GM12878 (cell line): ENCODE measurements at regions not wholly inside any gene's neighbourhood (a gene's known extent, or its start where the extent isn't known, plus 50 kb on each side); places are given as distances from the start of the nearest gene placed in this dataset.

Experiments used
- ATF3 ChIP-seq: IDR thresholded peaks from 2 replicates; pipeline ENCODE4 v1.6.1; 2011; ENCODE audit warnings: low read depth, mild to moderate bottlenecking, low read length, moderate library complexity, borderline replicate concordance; ENCODE audit errors: extremely low read depth
- CBX5 ChIP-seq: sonication (generic); IDR thresholded peaks from 2 replicates; pipeline ENCODE4 v1.6.1; 2016; ENCODE audit warnings: low read depth, moderate library complexity, mild to moderate bottlenecking, inconsistent platforms
- CTCF ChIP-seq, 3 experiments: IDR thresholded peaks in 2 of 3; conservative IDR thresholded peaks in 1 of 3; 2 replicates each; pipeline ENCODE4 v1.5.1; 2011; ENCODE audit warnings: low read depth in 3 of 3, low read length in 3 of 3, mild to moderate bottlenecking in 3 of 3, control low read depth in 2 of 3, moderate library complexity in 2 of 3, inconsistent platforms in 1 of 3, mixed read lengths in 1 of 3; ENCODE audit not compliant: control insufficient read depth in 2 of 3, insufficient read depth in 1 of 3; ENCODE audit errors: extremely low read depth in 1 of 3
- EZH2 ChIP-seq: IDR thresholded peaks from 2 replicates; pipeline ENCODE4 v1.6.1; 2012; ENCODE audit warnings: low read depth, mild to moderate bottlenecking, control low read depth, inconsistent platforms, low read length, borderline replicate concordance; ENCODE audit not compliant: control insufficient read depth
- MXI1 ChIP-seq: fragments of 150-350 bp; IDR thresholded peaks from 2 replicates; pipeline ENCODE4 v1.6.1; 2011; ENCODE audit warnings: low read depth, mild to moderate bottlenecking, inconsistent platforms, low read length, improper control_type of control experiment
- POLR2AphosphoS5 ChIP-seq: IDR thresholded peaks from 2 replicates; pipeline ENCODE4 v1.6.1; 2011; ENCODE audit warnings: mild to moderate bottlenecking, low read length, inconsistent platforms
- RAD21 ChIP-seq: IDR thresholded peaks from 2 replicates; pipeline ENCODE4 v1.6.1; 2011; ENCODE audit warnings: mild to moderate bottlenecking, low read depth, low read length, moderate library complexity; ENCODE audit not compliant: insufficient read depth
- RAD51 ChIP-seq: fragments of 450-650 bp; IDR thresholded peaks from 2 replicates; pipeline ENCODE4 v1.6.1; 2016; ENCODE audit warnings: moderate library complexity, mild to moderate bottlenecking, inconsistent platforms
- SREBF2 ChIP-seq: IDR thresholded peaks from 2 replicates; pipeline ENCODE4 v1.6.1; 2012; ENCODE audit warnings: mild to moderate bottlenecking, low read length
- SRF ChIP-seq, 2 experiments: IDR thresholded peaks; 2 replicates each; pipeline ENCODE4 v1.6.1; 2011; ENCODE audit warnings: low read depth in 2 of 2, low read length in 2 of 2, mild to moderate bottlenecking in 1 of 2, moderate library complexity in 1 of 2
- TCF12 ChIP-seq: IDR thresholded peaks from 2 replicates; pipeline ENCODE4 v1.6.1; 2011; ENCODE audit warnings: low read depth, mild to moderate bottlenecking, low read length
- YY1 ChIP-seq: IDR thresholded peaks from 2 replicates; pipeline ENCODE4 v1.6.1; 2011; ENCODE audit warnings: low read depth, mild to moderate bottlenecking, low read length
- ZNF24 ChIP-seq: fragments of 450-650 bp; IDR thresholded peaks from 2 replicates; pipeline ENCODE4 v1.6.1; 2017; ENCODE audit warnings: antibody characterized with exemption, mild to moderate bottlenecking
- ZNF274 ChIP-seq: IDR thresholded peaks from one replicate; pipeline ENCODE4 v1.8.0; 2011; ENCODE audit not compliant: insufficient read length, insufficient read depth

- TF ChIP-seq CTCF (IDR thresholded peaks at IDR 0.05 in 2 of 3, conservative IDR thresholded peaks at IDR 0.05 in 1 of 3; ENCODE audit: control insufficient read depth in 2 of 3, extremely low read depth in 1 of 3, insufficient read depth in 1 of 3, low read depth in 3 of 3, low read length in 3 of 3) (no peak), POLR2AphosphoS5 (no peak), MXI1 (no peak), RAD21 (no peak), SREBF2 (no peak), ZNF24 (no peak), TCF12 (no peak), YY1 (no peak), CBX5 (no peak), EZH2 (no peak), SRF (IDR thresholded peaks at IDR 0.05; ENCODE audit: low read depth in 2 of 2, low read length in 2 of 2) (no peak), ATF3 (no peak), ZNF274 (no peak), RAD51 (no peak)
Measured at GRCh38 chr18:43559507-43559906, 282.2 kb upstream of the SYT4 start.
